ENCODE measurements at regions not wholly inside any gene's neighbourhood (a gene's known extent, or its start where the extent isn't known, plus 50 kb on each side); places are given as distances from the start of the nearest gene placed in this dataset.

DNA sequence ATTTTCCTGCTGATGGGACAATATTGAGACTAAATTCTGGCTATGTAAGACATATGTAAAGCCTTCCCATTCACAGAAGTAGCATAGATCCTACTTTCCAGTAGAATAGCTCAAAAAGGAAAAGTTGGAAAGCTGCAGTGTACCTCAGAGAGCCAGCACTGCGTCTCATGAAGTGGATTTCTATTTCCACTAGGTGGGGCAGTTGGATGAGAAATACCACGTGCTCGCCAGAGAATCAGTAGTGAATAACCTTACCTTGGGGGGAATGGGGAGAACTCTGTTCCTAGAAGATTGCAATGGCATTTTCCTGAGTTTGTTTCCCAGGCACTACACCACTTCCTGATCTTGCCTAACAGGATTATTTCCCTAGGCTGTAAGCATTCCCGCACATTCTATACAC lies 907.1 kb downstream of the FSTL5 start:
- no peak overlapping the region for H3K4ac ChIP-seq (ENCODE audit: low read depth, low read length)
- no peak overlapping the region for H3K56ac ChIP-seq (ENCODE audit: extremely low read depth, insufficient read depth, low read length)
- in situ Hi-C loops (cut with MboI; ENCODE audit: low sequenced_read_pairs), result no loop called here
- no peaks in the 10 kb centered on the region for H3K4me1 ChIP-seq (ENCODE audit: control insufficient read depth, insufficient read depth, low read length)
- no peak overlapping the region for H4K8ac ChIP-seq (ENCODE audit: low read depth in 2 of 2, low read length in 2 of 2)
- no peaks in the 10 kb centered on the region for H4K20me1 ChIP-seq (ENCODE audit: insufficient read depth, low read length)
- no peak overlapping the region for H3K14ac ChIP-seq (replicated peaks; ENCODE audit: low read depth, low read length)
- no peak for DNase-seq
- H2BK5ac ChIP-seq (ENCODE audit: low read depth, low read length, poor library complexity, severe bottlenecking), result no peak overlapping the region
- dilution Hi-C loops (cut with HindIII; ENCODE audit: low sequenced_read_pairs, unreplicated experiment), result no loop called here
- no peaks in the 10 kb centered on the region for H3K36me3 ChIP-seq (ENCODE audit: control insufficient read depth, insufficient read depth, low read length)
- H3K79me1 ChIP-seq (ENCODE audit: low read depth in 1 of 2, low read length in 2 of 2), result no peaks in the 10 kb centered on the region
- H2AK5ac ChIP-seq (ENCODE audit: low read depth, low read length), result no peak overlapping the region
- no peak overlapping the region for H4K91ac ChIP-seq (ENCODE audit: insufficient read depth, low read depth, low read length)
- H2BK20ac ChIP-seq (ENCODE audit: low read depth, low read length), result no peak overlapping the region
- no peak overlapping the region for H4K5ac ChIP-seq (ENCODE audit: low read depth, low read length)
- H3K18ac ChIP-seq (ENCODE audit: low read depth, low read length), result no peak overlapping the region
- H2BK120ac ChIP-seq (ENCODE audit: low read depth, low read length), result no peak overlapping the region
- H3K4me2 ChIP-seq (ENCODE audit: low read depth, low read length), result no peak overlapping the region
- ChIA-PET POLR2A (ENCODE audit: unreplicated experiment) (no interaction called here), CTCF (no interaction called here)
- no peak overlapping the region for H3K23ac ChIP-seq (ENCODE audit: low read depth, low read length)
- H3K27ac ChIP-seq (ENCODE audit: insufficient read depth, low read length), result no peak overlapping the region
- H3K9me3 ChIP-seq (ENCODE audit: control insufficient read depth, insufficient read depth, low read length), result peaks cover 14% of the 10 kb centered on the region
- H2BK15ac ChIP-seq (ENCODE audit: low read depth, low read length), result no peak overlapping the region
- no peak overlapping the region for H2AFZ ChIP-seq (replicated peaks; ENCODE audit: low read length, poor library complexity)
- H3K9me1 ChIP-seq (ENCODE audit: insufficient read depth, low read length), result no peaks in the 10 kb centered on the region
- no TSS peak for BruUV-seq (replicated peaks)
- WGBS, 2 experiments (ENCODE audit: extremely low coverage in 2 of 2, insufficient read length in 1 of 2), result no CpG with 5 or more reads among the region's 4 CpGs
- intact Hi-C loops (cut with micrococcal nuclease), result no loop called here
- H3K27me3 ChIP-seq (ENCODE audit: control insufficient read depth, insufficient read depth, low read length), result no peaks in the 10 kb centered on the region
- no peak for TF ChIP-seq FOS (IDR thresholded peaks at IDR 0.05; ENCODE audit: low read depth, low read length)
- TF ChIP-seq, protein P1, sequence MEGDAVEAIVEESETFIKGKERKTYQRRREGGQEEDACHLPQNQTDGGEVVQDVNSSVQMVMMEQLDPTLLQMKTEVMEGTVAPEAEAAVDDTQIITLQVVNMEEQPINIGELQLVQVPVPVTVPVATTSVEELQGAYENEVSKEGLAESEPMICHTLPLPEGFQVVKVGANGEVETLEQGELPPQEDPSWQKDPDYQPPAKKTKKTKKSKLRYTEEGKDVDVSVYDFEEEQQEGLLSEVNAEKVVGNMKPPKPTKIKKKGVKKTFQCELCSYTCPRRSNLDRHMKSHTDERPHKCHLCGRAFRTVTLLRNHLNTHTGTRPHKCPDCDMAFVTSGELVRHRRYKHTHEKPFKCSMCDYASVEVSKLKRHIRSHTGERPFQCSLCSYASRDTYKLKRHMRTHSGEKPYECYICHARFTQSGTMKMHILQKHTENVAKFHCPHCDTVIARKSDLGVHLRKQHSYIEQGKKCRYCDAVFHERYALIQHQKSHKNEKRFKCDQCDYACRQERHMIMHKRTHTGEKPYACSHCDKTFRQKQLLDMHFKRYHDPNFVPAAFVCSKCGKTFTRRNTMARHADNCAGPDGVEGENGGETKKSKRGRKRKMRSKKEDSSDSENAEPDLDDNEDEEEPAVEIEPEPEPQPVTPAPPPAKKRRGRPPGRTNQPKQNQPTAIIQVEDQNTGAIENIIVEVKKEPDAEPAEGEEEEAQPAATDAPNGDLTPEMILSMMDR (conservative IDR thresholded peaks at IDR 0.05; ENCODE audit: low read depth, low read length), result 0 out of 2 replicates have a peak, but pooled peaks have one; percentile 7
- no peak overlapping the region for H3K9ac ChIP-seq (ENCODE audit: low read depth, low read length)
- no peak for ATAC-seq (ENCODE audit: low read depth)
- H2AK9ac ChIP-seq (replicated peaks; ENCODE audit: low read depth, low read length, poor library complexity), result no peak overlapping the region
- no peak overlapping the region for H3K4me3 ChIP-seq (ENCODE audit: insufficient read depth, low read depth, low read length)

Data from IMR-90 (cell line).